Suprapubic skin (tissue), 4 donors: ENCODE measurements at regions not wholly inside any gene's neighbourhood (a gene's known extent, or its start where the extent isn't known, plus 50 kb on each side); places are given as distances from the start of the nearest gene placed in this dataset.

Experiments
- POLR2A ChIP-seq, 2 donors: fragments of 450-650 bp; IDR thresholded peaks; one replicate each; pipeline ENCODE4 v1.6.1; 2017; ENCODE audit warnings: antibody characterized with exemption in 2 of 2, mild to moderate bottlenecking in 2 of 2, moderate library complexity in 2 of 2
- POLR2AphosphoS5 ChIP-seq, 3 donors: sonication (generic); formaldehyde crosslinking; IDR thresholded peaks; one replicate each; pipeline ENCODE4 v1.6.1; 2017; ENCODE audit warnings: antibody characterized with exemption in 3 of 3

- TF ChIP-seq POLR2AphosphoS5 (IDR thresholded peaks at IDR 0.05) (no peak), POLR2A (IDR thresholded peaks at IDR 0.05) (no peak)
These were observed 54.5 kb upstream of the LRIG1 start for GRCh38 chr3:66555214-66555844.
